NCI-H1930 (cell line): ENCODE measurements at regions not wholly inside any gene's neighbourhood (a gene's known extent, or its start where the extent isn't known, plus 50 kb on each side); places are given as distances from the start of the nearest gene placed in this dataset.
"Not testable (repeated sequence)": the region's sequence is repeated elsewhere in the genome, so short reads cannot be mapped to it uniquely, and the experiment has no call there.

Experiments used
- DNase-seq, 2 experiments: peaks; one replicate each; lab custom pipeline; 2025; lab: John Stamatoyannopoulos, UW

DNA sequence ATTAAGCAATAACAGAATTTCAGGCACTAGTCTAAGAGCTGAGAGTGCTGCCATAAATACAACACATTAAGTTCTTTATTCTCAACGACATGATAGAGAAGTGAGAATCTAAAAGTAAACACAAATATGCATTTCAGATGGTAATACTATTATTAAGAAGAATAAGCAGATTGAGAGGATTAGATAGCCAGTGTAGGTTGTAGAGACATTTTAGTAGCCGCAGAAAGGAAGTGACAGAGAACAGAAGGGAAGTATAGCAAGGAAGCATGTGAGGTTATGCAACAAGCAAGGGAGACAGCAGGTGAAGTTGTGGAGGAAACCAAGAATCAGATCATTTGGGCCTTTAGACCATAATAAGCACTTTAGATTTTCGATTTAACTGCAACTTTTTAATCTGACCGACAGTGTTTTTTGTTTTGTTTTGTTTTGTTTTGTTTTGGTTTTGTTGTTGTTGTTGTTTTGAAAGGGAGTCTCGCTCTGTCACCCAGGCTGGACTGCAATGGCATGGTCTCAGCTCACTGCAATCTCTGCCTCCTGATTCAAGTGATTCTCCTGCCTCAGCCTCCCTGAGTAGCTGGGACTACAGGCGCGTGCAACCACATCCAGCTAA, 737.0 kb upstream of the ADGRB3 start:
- no peak for DNase-seq

DNA sequence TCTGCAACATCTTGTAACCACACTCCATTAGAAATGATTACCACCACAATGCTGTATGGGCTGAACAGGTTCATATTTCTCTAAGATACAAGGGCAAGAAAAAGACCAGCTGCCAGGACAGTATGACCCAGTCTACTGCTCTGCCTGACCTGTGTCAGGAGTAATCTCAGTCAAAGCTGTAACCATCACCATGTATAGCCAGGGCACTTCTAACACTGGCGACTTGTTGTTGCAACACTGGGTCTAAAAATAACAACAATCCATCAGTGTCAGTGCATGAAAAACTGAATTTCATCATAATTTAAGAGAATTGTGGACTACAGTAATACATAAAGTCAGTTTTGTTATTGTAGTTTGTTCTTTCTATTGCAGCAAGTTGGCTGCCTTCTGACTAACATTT, 738.6 kb upstream of the ADGRB3 start:
- no peak for DNase-seq

DNA sequence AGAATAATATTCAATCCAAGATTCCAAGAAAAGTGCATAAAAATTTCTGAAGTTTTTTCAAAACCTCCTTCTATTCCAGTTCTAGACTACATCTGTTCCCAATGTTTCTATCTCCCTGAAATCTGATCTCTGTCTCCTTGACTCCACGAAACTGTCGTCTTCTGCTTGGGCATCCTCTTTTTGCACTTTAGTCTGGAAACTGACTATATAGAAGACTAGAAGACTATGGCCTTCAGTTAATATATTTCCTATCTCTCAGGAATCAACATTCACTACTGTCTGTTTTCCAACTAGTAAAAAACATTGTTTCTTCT, 745.4 kb upstream of the ADGRB3 start:
- DNase-seq = no peak

DNA sequence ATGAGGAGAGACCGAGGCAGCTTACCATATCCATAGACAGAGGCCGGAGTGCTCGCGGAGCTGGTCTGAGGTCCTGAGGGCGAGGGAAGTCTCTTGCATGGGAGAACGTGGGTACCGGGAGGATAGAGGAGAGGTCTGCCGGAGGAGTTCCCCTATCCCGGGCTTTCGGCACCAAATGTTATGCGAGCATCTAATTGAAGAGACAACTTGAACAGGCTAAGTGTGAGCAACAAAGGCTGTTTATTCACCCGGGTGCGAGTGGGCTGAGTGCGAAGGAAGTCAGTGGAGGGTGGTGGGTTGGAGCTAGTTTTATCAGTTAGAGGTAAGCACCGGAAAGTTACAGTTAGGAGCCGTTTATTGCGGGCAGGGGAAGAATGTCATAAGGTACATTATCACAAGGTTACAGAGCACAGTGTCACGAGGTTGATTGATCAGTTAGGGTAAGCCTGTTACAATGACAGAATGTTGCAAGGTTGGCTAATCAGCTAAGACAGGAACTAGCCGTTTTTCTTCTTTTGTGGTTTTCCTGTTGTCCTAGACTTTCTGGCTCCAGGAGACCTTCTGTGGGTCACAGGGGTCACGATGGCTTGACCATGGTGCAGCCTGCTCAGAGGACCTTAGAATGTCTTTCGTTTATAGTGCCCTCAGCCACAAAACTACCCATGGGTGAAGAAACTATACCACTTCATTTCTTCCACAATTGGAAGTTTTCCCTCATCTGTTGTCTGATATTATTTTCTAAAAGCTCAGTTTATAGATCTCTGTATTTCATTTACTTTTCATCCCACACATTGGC, 746.0 kb upstream of the ADGRB3 start:
- DNase-seq = no peak

DNA sequence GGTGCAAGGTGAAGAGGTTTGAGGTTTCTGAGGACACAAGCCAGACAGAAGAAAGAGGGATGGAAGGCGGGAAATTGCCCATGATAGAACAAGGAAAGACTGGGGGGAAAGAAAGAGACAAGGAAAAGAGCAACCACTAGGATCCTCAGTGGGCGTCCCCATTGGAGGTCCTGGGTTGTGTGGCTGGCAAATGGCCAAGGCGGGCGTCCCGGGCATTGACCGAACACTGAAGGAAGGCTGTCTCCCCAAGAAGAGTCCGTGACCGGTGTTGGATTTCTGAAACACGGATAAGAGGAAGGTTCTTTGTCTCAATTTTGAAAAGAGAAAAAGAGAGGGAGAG, 746.6 kb upstream of the ADGRB3 start:
- no peak for DNase-seq

DNA sequence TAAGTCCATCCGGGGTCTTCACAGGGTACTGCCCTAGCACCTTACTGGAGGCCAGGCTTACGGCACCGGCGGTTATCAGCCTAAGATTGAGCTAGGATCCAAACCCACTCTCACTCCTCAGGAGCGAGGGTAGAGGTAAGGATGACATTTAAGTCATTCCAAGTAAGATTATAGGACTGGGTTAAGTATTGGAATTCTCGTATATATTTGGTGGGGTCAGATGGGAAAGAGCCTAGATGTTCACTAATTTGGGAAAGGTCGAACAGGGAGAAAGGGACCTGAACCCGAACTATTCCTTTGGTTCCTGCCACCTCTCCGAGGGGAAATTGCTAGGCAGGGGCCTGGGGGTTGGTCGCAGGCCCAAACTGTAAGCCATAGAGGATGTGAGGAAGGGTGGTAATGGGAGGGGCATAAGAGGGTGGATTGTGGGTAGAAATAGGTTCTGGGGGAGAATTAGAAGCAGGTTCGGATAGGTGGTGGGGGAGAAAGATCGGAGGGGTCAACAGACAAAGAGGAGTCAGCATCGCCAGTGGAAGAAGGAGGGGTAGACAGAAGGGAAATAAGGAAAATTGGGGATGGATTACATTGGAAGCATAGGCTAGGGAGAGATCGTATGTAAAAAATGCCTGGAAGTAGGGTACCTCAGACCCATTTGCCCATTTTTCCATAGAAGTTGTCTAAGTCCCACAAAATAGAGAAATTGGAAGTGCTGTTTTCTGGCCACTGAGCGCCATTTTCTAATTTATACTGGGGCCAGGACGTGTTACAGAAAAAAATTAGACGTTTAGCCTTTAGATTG, 747.1 kb upstream of the ADGRB3 start:
- DNase-seq = no peak

DNA sequence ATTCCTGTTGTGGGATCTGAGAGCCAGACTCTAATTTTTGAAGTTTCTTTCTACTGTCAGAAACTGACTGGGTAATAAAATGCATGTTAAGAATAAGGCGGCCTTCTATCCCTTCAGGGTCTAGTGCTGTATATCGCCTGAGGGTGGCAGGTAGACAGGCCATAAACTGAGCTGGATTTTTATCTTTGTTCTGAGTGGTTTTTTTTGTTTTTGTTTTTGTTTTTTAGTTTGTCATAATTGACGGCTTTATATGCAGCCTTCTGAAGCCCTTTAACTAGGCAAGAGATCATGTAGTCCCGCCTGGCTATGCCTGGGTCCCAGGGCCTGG, 747.7 kb upstream of the ADGRB3 start:
- no peak for DNase-seq

DNA sequence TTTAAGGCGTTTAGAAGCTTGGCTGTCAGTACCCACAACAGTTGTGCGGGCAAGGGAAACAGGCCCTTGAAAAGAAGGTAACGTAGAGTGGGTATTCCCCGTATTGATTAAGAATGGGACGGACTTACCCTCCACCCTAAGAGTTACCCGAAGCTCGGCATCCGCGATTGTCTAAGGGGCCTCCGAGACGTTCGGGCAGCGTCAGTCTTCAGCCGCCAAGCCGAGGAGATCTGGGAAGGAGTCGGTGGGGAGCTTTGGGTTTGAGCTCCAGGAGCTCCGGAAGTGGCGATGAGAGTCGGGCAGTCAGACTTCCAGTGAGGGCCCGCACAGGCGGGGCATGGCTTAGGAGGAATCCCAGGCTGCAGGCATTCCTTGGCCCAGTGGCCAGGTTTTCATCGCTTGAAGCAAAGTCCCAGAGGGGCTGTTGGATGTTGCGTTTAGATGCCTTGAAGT, 748.2 kb upstream of the ADGRB3 start:
- DNase-seq = no peak

DNA sequence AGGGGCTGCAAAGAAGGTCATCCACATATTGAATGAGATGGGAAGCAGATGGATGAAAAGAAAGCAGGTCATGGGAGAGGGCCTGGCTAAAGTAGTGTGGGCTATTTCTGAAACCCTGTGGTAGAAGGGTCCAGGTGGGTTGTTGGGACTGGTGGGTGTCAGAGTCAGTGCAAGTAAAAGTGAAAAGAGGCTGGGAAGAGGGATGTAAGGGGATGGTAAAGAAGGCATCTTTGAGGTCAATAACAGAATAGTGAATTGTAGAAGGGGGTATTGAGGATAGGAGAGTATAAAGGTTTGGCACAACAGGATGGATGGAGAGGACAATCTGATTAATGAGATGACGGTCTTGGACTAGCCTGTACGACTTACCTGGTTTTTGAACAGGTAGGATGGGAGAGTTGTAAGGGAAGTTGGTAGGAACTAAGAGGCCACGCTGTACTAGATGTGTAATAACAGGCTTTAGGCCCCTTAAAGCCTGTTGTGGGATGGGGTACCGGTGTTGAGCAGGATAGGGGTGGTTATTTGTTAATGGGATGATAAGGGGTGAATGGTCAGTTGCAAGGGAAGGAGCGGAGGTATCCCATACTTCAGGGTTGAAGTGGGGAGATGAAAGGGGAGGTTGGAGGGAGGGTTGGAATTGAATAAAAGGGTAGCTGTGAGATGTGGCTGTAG, 748.9 kb upstream of the ADGRB3 start:
- DNase-seq = no peak

DNA sequence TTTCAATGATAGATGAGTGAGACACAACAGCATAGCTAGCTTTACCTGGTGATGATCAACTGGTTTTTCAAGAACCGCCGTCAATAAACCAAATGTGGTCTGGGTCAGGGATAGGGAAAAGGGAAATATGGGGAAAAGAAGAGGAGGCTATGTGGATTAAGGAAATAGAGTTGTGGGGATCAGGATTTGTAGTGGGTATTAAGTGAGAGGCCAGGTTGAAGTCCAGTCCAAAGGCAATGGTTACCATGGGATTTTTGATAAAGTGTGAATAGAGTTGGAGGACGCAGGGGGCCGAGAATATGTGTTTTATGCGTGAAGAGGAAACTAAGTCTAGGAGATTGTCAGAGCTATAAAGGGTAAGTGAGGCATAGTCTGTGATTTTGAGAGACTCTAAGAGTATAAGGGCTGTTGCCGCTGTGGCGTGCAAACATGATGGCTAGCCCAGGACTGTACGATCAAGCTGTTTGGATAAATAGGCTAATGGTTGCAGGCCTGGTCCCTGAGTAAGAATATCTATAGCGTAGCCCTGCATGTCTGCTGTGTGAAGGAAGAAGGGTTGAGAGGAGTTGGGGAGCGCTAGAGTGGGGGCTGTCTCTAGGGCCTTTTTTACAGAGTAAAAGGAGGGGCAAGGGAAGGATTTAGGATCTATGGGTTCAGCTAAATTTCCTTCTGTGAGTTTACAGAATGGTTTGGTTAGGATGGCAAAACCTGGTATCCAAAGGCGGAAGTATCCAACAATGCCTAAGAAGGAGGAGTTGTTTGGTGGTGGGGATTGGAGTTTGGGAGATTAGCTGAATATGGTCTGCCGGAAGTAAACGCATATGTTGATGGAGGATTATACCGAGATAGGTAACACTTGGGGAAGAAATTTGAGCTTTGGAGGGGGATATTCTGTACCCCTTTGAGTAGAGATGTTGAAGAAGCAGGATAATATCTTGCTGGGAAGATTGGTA, 749.7 kb upstream of the ADGRB3 start:
- no peak for DNase-seq

DNA sequence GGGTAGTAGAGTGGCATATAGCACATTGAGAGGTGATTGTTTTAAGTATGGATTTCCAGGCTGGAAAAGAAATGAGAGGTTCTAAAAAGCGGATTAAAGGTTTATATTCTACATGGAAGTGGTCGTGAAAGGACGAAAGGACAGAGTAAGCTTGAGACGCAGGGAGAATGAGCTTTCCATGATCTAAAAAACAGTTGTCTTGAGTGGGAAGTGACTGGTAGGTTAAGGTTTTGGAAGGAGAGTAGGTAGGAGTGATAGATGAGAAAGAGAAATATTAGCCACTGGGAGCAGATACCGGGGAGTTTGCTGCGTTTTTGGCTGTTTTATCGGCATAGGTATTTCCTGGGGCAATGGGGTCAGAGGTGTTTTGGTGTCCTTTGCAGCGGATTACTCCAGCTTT, 750.6 kb upstream of the ADGRB3 start:
- DNase-seq = no peak

DNA sequence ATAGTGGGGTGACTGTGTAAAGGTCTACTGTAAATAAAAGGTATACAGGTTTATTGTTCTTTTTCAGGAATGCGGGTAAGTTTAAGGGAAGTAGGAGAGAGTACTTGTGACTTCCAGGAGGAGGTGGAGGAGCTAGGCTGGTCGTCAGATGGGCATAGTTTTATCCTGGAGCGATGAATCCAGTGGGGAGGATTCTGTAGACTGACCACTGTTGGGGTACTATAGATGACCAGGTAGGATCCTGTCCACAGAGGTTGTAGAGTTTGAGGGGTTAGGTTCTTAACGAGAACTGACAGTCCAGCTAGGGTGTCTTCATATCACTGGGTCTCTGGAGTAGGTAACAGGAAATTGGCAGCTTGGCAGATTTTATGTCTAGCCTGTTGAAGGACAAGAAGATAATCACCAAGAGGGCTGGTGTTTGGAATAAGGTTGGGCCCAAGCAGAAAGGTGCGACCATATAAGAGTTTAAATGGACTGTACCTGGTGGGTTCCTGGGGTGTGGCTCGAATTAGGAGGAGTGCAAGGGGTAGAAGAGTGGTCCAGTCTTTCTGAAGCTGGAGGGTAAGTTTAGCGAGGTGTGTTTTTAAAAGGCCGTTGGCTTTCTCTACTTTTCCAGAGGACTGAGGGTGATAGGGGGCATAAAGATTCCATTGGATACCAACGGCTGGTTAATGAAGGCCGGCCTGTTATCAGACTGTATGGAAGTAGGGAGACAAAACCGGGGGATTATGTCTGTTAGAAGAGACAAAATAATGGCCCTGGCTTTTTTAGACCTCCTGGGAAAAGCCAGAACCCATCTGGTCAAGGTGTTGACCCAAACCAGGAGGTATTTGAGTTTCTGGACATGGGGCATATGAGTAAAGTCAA, 751.3 kb upstream of the ADGRB3 start:
- DNase-seq = no peak

DNA sequence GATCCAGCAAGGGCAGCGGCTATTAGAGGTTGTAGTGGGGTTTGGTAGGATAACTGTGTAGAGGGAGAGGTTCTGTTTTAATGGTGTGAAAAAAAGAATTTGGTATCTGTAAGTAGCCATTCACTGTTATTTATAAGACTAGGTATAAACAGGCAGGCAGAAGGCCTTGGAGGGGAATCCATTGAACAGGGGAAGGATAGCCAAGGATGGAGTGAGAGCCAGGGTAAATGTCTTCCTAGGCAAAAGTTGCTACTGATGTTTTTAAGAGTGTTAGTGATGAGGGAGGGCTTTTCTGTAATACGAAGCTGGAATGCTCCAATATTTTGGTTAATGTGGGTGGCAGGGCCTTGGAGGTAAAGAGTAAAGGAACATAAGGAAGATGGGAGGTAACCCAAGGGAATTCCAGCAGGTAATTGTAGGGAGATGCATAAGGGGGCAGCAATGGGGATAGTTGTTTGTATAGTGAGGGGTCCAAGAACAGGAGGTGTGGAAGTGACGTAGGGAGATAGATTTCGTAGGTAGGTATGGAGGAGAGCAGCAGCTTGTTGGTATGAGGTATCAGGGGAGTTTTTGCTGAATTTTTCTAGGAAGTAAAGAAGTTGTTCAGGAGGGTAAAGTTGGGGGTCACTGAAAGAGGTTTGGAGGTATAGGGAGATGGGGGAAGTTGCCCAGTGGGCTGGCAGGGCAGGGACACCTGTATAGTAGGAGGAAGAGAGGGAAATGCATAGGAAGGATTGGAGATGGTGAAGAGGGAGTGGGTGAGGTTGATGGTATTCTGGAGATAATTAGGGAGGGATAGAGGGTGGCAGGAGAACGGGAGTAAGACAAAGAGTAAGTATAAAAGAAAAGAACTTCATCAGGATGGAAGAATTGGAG, 752.4 kb upstream of the ADGRB3 start:
- no peak for DNase-seq

DNA sequence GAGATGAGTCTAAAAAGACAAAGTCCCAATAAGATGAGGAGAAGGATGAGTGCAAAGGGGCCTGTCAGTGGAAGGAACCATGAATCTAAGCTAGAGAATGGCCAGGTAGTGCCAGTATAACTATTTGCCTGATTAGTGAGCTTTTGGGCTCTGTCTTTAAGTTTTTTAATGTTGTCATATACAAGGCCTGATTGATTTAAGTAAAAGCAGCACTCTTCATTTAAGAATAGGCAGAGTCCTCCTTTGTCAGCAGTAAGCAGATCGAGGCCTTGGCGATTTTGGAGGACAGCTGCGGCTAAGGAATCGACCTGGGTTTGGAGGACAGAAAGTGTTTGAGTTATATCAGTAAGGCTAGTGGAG, 753.4 kb upstream of the ADGRB3 start:
- DNase-seq = no peak

DNA sequence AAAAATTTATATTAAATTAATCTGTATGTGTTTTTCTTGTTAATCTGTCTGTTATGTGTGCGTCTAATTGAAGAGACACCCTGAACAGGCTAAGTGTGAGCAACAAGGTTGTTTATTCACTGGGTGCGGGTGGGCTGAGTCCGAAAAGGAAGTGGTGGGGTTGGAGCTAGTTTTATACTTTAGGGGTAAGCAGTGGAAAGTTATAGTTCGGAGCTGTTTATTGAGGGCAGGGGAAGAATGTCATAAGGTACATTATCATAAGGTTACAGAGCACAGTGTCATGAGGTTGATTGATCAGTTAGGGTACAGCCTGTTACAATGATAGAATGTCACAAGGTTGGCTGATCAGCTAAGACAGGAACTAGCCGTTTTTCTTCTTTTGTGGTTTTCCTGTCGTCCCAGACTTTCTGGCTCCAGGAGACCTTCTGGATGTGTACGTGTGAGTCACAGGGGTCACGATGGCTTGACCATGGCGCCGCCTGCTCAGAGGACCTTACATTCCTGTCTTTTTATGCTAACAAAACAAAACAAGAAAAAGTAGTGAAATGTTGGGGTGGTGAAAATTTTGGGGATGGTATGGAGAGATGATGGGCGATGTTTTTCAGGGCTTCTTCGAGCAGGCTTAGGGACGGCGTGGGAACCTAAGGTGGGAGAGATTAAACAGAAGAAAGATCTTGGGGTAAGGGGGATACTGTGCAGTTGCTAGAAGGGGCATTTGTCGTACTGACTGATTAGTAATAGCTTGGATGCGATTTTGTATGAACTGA, 754.0 kb upstream of the ADGRB3 start:
- DNase-seq = no peak

DNA sequence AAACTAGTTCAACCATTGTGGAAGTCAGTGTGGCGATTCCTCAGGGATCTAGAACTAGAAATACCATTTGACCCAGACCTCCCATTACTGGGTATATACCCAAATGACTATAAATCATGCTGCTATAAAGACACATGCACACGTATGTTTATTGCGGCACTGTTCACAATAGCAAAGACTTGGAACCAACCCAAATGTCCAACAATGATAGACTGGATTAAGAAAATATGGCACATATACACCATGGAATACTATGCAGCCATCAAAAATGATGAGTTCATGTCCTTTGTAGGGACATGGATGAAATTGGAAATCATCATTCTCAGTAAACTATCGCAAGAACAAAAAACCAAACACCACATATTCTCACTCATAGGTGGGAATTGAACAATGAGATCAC, 754.7 kb upstream of the ADGRB3 start:
- not testable (repeated sequence) for DNase-seq

DNA sequence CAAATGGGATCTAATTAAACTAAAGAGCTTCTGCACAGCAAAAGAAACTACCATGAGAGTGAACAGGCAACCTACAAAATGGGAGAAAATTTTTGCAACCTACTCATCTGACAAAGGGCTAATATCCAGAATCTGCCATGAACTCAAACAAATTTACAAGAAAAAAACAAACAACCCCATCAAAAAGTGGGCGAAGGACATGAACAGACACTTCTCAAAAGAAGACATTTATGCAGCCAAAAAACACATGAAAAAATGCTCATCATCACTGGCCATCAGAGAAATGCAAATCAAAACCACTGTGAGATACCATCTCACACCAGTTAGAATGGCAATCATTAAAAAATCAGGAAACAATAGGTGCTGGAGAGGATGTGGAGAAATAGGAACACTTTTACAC, 755.2 kb upstream of the ADGRB3 start:
- DNase-seq = not testable (repeated sequence)

DNA sequence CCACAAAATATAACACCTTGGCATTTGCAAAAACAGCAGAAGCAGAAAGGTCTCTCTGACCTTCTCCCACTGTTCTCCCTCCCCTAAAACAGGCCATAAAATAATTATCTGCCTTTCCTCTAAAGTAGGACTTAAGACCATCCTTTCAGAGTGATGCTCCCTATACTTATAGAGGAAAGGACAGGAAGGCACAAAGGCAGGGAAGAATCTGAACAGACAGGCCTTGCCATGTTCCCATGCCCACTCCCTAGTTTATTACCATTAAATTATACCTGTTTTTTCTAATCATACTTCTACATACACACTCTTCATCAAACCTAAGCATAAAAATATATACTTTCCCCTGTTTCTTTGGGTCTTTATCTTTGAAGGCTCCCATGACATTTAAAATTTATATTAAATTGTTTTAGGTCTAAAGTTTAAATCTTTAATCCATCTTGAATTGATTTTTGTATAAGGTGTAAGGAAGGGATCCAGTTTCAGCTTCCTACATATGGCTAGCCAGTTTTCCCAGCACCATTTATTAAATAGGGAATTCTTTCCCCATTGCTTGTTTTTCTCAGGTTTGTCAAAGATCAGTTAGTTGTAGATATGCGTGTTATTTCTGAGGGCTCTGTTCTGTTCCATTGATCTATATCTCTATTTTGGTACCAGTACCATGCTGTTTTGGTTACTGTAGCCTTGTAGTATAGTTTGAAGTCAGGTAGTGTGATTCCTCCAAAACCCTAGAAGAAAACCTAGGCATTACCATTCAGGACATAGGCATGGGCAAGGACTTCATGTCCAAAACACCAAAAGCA, 755.8 kb upstream of the ADGRB3 start:
- DNase-seq = not testable (repeated sequence)
